Esophagus squamous epithelium (tissue), 5 donors: ENCODE measurements at regions not wholly inside any gene's neighbourhood (a gene's known extent, or its start where the extent isn't known, plus 50 kb on each side); places are given as distances from the start of the nearest gene placed in this dataset.

Experiments
- DNase-seq: peaks from one replicate; lab custom pipeline; 2025; lab: John Stamatoyannopoulos, UW
- H3K27ac ChIP-seq, 4 donors: fragments of 200-600 bp; sonication (generic); one replicate each; pipeline ENCODE4 v1.5.1; 2016 to 2019; ENCODE audit warnings: mild to moderate bottlenecking in 1 of 4
- H3K27me3 ChIP-seq, 4 donors: fragments of 200-600 bp; sonication (generic); 1 replicate in 3 of 4; 2 replicates in 1 of 4; pipeline versions ENCODE4 v1.5.1 to v1.6.0; 2017 to 2021; ENCODE audit warnings: antibody characterized with exemption in 1 of 4
- H3K36me3 ChIP-seq, 3 donors: fragments of 200-600 bp; sonication (generic); one replicate each; pipeline ENCODE4 v1.5.1; 2016 to 2019
- H3K4me1 ChIP-seq, 3 donors: fragments of 200-600 bp; sonication (generic); one replicate each; pipeline ENCODE4 v1.5.1; 2017 to 2019
- H3K4me3 ChIP-seq, 4 donors: fragments of 200-600 bp; sonication (generic); 1 replicate in 3 of 4; 2 replicates in 1 of 4; pipeline ENCODE4 v1.5.1; 2016 to 2019; ENCODE audit warnings: mild to moderate bottlenecking in 2 of 4, moderate library complexity in 1 of 4
- H3K9me3 ChIP-seq, 3 donors: fragments of 200-600 bp; sonication (generic); one replicate each; pipeline ENCODE4 v1.5.1; 2016 to 2019
- CTCF ChIP-seq, 6 experiments: fragments of 450-650 bp in 4 of 6; fragments of 200-600 bp in 2 of 6; sonication (generic) in 2 of 6; IDR thresholded peaks; one replicate each; pipeline ENCODE4 v1.5.1; 2016 to 2019; ENCODE audit warnings: antibody characterized with exemption in 6 of 6, mild to moderate bottlenecking in 4 of 6, moderate library complexity in 4 of 6
- POLR2A ChIP-seq, 4 donors: fragments of 450-650 bp; IDR thresholded peaks; one replicate each; pipeline ENCODE4 v1.6.1; 2017; ENCODE audit warnings: antibody characterized with exemption in 4 of 4, mild to moderate bottlenecking in 4 of 4, moderate library complexity in 3 of 4
- WGBS, 2 donors: methylation state at CpG; one replicate each; pipeline ENCODE4 v1.1.5; 2018; 5-methylcytosine and 5-hydroxymethylcytosine counted together
- intact Hi-C: fragments of 100-400 bp; cut with DNase I; formaldehyde crosslinking; loops from one replicate; pipeline ENCODE4 v1.15.0; 2022
- donor health status: DM: yes; HTN: yes; CAD: no.

- no peaks in the 10 kb centered on the region for H3K9me3 ChIP-seq
- no peak overlapping the region for H3K27ac ChIP-seq
- H3K4me3 ChIP-seq: no peak overlapping the region
- intact Hi-C loops: no loop called here
- no peak for DNase-seq
- H3K27me3 ChIP-seq: peaks cover 0 to 48% (median 0%) of the 10 kb centered on the region in 4 donors
- TF ChIP-seq POLR2A (IDR thresholded peaks at IDR 0.05): no peak
- no peak for TF ChIP-seq CTCF (IDR thresholded peaks at IDR 0.05)
- H3K36me3 ChIP-seq: no peaks in the 10 kb centered on the region
- WGBS, 2 donors: 68 to 93% methylated on average over 1 of the region's 1 CpG
- no peaks in the 10 kb centered on the region for H3K4me1 ChIP-seq
Measured at GRCh38 chr11:45402049-45402630, 116.0 kb upstream of the SYT13 start.

- no peak for DNase-seq
- Histone ChIP-seq H3K4me1 (no peaks in the 10 kb centered on the region), H3K36me3 (no peaks in the 10 kb centered on the region), H3K27me3 (peaks cover 0 to 35% (median 0%) of the 10 kb centered on the region in 4 donors), H3K27ac (no peak overlapping the region), H3K9me3 (no peaks in the 10 kb centered on the region), H3K4me3 (no peak overlapping the region)
- no peak for TF ChIP-seq POLR2A (IDR thresholded peaks at IDR 0.05)
- TF ChIP-seq CTCF (IDR thresholded peaks at IDR 0.05): no peak
- 72 to 85% methylated on average over 5 to 7 of the region's 8 CpGs for WGBS, 2 donors
- intact Hi-C loops: no loop called here
Measured at GRCh38 chr11:45400591-45400990, 114.5 kb upstream of the SYT13 start.

GRCh38 chr11:45399166-45399565, 113.0 kb upstream of the SYT13 start:
- 58 to 68% methylated on average over 2 to 3 of the region's 3 CpGs for WGBS, 2 donors
- Histone ChIP-seq H3K27me3 (peaks cover 0 to 31% (median 0%) of the 10 kb centered on the region in 4 donors), H3K4me3 (no peak overlapping the region), H3K27ac (no peak overlapping the region), H3K4me1 (no peaks in the 10 kb centered on the region), H3K9me3 (no peaks in the 10 kb centered on the region), H3K36me3 (no peaks in the 10 kb centered on the region)
- DNase-seq: no peak
- intact Hi-C loops: no loop called here
- no peak for TF ChIP-seq CTCF (IDR thresholded peaks at IDR 0.05)
- no peak for TF ChIP-seq POLR2A (IDR thresholded peaks at IDR 0.05)

- no peak for DNase-seq
- Histone ChIP-seq H3K27me3 (peaks cover 0 to 28% (median 0%) of the 10 kb centered on the region in 4 donors), H3K9me3 (no peaks in the 10 kb centered on the region)
Measured at GRCh38 chr11:45398325-45398724, 112.2 kb upstream of the SYT13 start.

DNA sequence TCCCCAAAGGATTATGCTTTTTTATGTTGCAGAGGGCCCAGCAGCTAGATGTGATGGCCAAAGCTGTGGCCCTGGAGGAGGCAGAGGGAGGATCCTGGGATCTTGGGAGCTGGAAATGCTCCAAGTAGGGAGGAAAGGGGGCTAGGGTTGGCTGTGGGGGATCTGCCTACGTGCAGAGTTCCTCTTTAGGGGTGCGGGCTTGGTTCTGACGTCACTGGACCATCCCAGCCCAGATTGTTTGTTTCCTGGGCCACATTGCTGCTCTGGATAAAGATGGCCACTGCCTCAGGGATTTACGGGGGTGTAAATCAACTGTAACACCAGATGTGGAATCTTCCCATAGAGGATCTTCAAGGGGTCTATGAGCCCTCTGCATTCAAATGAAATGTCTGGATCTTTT, 110.3 kb upstream of the SYT13 start:
- Histone ChIP-seq H3K27me3 (peaks cover 0 to 32% (median 0%) of the 10 kb centered on the region in 4 donors), H3K27ac (no peak overlapping the region), H3K9me3 (no peaks in the 10 kb centered on the region), H3K36me3 (no peaks in the 10 kb centered on the region), H3K4me1 (no peaks in the 10 kb centered on the region), H3K4me3 (no peak overlapping the region)
- intact Hi-C loops: no loop called here
- 46 to 73% methylated on average over 3 to 4 of the region's 4 CpGs for WGBS, 2 donors
- DNase-seq: no peak
- TF ChIP-seq CTCF (IDR thresholded peaks at IDR 0.05) (no peak), POLR2A (IDR thresholded peaks at IDR 0.05) (no peak)

More at GRCh38 chr11:45398325-45398724, 112.2 kb upstream of the SYT13 start:
- Histone ChIP-seq H3K36me3 (no peaks in the 10 kb centered on the region), H3K4me3 (no peak overlapping the region), H3K4me1 (no peaks in the 10 kb centered on the region), H3K27ac (no peak overlapping the region)
- TF ChIP-seq POLR2A (IDR thresholded peaks at IDR 0.05): no peak
- no peak for TF ChIP-seq CTCF (IDR thresholded peaks at IDR 0.05)
- WGBS, 2 donors: 89 to 90% methylated on average over 8 of the region's 8 CpGs
- intact Hi-C loops: no loop called here
